Hypothalamus (tissue), 51 donors: ENCODE measurements at regions not wholly inside any gene's neighbourhood (a gene's known extent, or its start where the extent isn't known, plus 50 kb on each side); places are given as distances from the start of the nearest gene placed in this dataset.

Source experiments
- DNase-seq, 51 donors: peaks; one replicate each; lab custom pipeline; 2025; lab: John Stamatoyannopoulos, UW

GRCh38 chr7:10789170-10789569 is 184.5 kb upstream of the PHF14 start:
- no peak for DNase-seq

- DNase-seq: no peak
Measured at GRCh38 chr7:10790910-10791309, 182.8 kb upstream of the PHF14 start.

DNA sequence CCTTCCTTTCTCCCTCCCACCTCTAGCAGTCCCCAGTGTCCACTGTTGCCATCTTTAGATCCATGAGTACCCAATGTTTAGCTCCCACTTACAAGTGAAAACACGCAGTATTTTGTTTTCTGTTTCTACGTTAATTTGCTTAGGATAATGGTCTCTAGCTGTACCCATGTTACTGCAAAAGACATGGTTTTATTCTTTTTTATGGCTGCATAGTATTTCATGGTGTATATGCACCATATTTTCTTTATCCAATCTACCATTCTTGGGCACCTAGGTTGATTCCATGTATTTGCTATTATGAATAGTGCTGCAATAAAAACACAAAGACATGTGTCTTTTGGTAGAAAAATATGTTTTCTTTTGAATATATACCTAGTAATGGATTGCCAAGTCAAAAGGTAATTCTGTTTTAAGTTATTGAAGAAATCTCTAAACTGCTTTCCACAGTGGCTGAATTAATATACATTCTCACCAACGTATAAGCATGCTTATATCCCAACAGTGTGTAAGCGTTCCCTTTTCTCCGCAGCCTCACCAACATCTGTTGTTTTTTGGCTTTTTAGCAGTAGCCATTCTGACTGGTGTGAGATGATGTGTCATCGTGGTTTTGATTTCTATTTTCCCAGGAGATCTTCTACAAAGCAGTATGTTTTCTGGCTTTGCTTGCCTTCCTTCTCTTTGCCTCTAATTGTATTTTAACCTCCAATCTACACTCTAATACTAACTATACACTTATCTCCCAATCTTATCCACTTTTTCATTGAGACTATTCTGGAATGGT is 179.5 kb upstream of the PHF14 start:
- DNase-seq: no peak

DNA sequence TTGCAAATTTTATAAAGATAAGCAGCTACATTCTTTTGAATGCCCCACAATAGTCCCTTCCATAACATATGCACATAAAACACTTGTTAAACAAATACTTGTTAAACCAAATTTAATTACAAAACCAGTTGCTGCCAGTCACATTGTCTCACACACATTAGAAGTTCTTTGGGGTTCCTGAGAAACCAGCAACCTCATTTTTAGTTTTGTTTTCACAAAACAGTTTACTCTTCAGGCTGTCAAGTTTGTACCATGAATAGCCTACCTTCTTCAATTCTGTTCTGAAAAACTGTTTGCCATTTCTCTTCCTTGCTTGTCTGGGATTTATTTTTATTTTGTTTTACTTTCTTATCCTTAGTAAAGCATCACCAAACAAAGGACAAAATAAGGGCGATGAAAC is 176.5 kb upstream of the PHF14 start:
- no peak for DNase-seq

DNA sequence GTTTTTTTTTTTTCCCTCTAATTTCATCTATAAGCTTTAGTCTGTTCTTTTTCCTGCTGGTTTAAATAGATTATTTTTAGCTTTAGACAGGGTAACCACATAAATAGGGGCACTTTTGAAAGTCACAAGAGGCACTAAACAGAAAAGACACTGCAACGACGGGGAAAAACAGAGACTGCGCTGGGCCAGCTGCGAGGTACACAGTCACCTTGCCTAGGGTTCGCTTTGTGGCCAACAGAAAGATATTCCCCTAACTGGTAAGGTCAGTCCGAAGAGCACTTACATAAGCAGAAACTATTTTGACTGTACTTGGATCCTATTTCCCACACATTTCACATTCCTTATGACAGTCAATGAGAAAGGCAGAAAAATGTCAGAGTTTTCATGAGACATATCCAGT is 175.6 kb upstream of the PHF14 start:
- no peak for DNase-seq

DNA sequence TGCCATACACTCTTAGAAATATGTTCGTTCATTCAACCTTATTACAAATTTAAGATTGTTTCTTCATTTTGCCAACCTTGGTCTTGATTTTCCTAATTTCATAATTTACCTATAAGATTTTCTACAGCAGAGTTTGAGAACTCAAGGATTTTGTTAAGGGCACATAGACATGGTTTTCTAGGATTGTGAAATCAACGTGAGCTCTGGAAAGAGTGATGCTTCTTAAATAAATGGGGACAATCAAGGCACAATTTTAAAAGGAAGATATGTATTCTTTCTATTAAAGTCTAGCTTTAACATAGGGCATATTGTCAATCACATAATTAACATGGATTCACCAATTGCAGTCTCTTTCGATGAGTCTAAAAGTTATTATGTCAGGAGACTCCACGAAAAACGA is 174.2 kb upstream of the PHF14 start:
- no peak for DNase-seq

DNA sequence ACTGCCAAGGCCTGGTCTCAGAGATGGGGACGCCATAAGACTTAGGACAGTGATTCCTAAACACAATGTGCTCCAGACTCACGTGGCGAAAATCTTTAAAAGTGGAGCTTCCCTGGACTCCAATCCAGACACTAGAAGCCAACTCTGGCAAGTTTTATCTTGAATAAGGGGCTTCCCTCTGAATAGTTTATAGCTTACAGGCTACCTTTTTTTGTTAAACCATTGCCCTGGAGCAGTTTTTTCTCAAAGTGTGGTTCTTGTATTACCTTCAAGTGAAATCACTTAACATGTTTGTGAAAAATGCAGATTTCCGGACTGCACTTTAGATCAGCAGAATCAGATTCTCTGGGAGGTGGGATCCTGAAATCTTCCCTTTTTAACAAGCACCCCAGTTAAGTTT is 171.7 kb upstream of the PHF14 start:
- DNase-seq: no peak

DNA sequence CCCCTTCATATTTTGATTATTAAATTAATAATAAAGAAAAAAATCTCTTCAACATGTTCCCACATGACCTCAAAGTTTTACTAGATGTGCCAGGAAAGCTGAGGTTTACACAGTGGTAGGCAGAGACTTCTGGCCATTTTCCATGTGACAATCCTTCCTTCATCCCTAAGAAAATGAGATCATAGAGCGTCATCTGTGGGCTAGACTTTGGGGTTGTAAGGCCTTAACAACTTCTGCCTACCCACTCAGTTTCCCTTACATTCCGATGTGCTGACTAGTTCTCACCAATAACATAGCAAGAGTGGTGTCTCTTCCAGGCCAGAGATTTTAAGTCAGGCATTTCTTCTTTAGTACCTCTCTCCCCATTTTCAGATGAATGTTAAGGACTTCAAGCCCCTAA is 171.1 kb upstream of the PHF14 start:
- no peak for DNase-seq

DNA sequence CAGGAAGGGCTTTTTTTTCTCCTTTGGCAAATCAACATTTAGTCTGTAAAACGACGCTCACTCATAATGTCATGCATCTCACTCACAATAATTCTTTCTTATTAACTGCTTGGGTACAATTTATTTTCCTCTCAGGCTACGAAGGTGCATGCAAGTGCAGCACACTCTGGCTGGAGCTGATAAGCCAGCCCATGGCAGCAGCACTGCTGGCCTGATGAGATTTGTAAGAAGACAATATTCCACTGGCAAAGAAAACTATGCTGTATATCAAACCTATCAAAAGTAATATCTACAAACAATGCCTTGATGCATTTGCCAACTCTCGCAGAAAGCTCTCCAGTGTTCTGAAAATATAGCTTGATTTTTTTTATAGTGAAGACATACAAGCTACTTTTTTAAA is 170.0 kb upstream of the PHF14 start:
- no peak for DNase-seq

DNA sequence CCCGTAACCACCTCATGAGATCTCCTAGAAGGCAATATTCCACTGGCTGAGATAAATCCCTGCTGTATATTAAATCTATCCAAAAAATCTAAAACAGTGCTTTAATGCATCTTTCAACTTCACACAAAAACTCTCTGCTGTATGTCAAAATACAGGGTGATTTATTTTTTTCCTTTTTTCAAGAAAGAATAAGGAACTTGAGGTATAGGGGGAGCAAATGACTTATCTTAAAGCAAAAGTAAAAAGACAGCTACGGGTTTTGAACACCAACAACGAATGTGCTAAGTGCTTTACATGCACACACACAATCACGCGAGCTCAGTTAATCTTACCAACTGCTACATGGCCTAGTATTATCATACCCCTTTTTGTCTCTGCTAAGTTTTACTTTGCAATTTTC is 168.9 kb upstream of the PHF14 start:
- DNase-seq: no peak

DNA sequence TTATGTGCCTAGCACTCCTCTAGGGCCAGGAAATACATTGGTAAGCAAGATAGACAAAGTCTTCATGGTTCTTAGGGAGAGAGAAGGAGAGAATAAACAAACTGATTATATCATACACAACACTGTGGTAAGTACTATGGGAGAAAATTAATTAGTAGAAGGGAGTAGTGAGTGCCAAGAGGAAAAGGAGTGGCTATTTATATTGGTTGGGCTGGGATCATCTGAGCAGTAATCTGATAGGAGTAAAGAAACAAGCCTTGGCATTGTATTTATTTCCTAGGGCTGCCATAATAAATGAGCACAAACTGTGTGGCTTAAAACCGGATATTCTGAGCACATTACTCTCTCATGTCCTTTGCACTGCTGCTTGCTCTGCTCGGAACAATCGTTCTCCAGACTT is 158.1 kb upstream of the PHF14 start:
- DNase-seq: no peak

DNA sequence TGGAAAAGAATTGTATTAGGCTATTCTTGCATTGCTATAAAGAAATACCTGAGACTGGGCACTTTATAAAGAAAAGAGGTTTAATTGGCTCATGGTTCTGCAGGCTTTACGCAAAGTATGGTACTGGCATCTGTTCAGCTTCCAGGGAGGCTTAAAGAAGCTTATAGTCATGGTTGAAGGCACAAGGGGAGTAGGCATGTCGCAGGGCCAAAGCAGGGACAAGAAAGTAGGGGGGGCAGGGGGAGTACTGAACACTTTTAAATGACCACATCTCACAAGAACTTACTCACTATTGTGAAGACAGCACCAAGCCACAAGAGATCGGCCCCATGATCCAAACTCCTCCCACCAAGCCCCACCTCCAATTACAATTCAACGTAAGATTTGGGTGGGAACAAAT is 152.5 kb upstream of the PHF14 start:
- no peak for DNase-seq

- no peak for DNase-seq
Measured at GRCh38 chr7:10824154-10824553, 149.5 kb upstream of the PHF14 start.

GRCh38 chr7:10838228-10838627 is 135.4 kb upstream of the PHF14 start:
- DNase-seq: no peak

DNA sequence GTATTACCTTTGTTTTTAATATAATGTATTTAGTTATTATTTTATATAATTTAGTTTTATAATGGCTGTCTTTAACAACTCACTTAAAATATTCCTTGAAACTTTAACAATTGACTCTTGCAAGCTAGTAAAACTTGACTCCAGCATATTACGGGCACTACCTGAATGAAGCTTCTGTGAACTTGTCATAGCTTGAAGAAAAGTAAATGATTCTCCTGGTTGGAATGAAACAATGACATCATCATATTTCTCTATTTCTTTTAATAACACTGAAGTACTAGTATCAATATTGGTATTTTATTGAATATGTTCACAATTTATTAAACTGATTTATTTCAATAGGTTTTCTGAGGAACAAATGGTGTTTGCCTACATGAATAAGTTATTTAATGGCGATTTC is 128.4 kb upstream of the PHF14 start:
- no peak for DNase-seq

- DNase-seq: no peak
Measured at GRCh38 chr7:10855583-10855982, 118.1 kb upstream of the PHF14 start.

- DNase-seq: no peak
Measured at GRCh38 chr7:10860516-10860915, 113.2 kb upstream of the PHF14 start.

DNA sequence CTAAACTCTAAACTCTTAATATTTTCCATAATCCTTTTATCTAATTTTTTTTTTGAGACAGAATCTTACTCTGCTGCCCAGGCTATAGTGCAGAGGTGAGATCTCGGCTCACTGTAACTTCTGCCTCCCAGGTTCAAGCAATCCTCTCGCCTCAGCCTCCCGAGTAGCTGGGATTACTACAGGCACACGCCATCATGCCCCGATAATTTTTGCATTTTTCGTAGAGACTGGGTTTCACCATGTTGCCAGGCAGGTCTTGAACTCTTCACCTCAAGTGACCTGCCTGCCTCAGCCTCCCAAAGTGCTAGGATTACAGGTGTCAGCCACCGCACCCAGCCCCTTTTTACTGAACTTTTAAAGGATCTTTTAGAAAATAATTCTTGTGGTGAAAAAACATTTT is 110.2 kb upstream of the PHF14 start:
- no peak for DNase-seq

DNA sequence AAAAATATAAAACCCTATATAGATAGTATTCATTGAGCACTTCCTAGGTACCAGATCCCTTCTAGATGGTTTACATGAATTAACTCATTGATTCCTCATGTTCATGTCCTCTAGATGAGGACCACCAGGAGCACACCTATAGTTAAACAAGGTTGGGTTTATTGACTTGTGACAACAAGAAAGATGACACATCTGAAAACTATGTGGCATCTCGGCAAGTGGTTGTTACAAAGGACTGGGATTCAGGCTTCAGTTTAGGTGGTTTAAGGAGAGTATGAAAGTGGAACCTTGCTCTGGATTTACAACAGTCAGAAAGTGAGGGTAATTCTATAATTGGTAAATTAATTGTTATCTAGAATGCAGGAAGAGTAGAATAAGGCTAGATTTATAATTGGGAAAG is 99.0 kb upstream of the PHF14 start:
- no peak for DNase-seq

GRCh38 chr7:10875080-10875479 is 98.6 kb upstream of the PHF14 start:
- no peak for DNase-seq

DNA sequence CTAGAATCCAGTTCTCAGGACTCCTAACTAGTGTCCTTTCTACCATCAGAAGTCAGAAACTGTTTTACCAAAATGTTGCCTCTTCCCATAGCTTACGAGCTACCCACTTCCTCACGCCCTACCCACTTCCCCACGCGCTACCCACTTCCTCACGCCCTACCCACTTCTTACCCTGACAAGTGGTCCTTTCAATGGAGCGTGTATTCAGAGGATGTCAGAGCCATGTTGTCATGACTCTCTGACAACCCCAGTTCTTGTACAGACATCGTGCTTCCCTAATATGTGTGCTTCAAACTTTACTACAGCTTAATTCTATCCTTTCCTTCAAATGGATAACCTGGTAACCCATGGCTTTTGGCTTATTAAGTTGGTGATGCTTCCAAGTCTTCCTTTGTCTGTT is 84.8 kb upstream of the PHF14 start:
- DNase-seq: no peak

DNA sequence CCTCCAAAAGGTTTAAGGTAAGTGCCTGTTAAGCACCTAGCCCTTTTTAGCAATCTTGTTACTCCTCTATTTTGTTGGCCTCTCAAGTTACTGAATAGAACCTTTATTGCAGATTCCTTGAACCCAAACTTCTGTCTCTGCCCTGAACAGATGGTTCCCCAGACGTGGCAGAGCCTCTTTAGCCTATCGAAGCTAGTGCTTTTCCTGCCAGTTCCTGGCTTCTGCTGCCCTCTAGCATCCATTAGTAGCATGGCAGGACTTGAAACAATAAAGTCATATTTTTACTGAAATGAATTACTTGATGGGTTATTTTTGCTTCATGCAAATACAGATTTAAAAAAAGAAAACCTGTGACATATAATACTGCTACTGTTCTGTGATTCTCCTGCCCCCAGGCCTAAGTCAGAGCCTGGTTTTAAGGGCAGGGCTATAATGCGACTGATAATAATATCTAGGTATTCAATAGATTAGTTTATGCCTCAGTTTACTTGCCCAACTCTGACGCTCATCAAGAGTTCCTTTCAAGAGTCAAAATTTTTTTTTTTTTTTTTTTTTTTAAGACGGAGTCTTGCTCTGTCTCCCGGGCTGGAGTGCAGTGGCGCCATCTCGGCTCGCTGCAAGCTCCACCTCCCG is 84.3 kb upstream of the PHF14 start:
- peak in 21 of 51 donors; percentile 0 to 41 (median 20) for DNase-seq

- no peak for DNase-seq
Measured at GRCh38 chr7:10908600-10908999, 65.1 kb upstream of the PHF14 start.
